ENCODE measurements at regions not wholly inside any gene's neighbourhood (a gene's known extent, or its start where the extent isn't known, plus 50 kb on each side); places are given as distances from the start of the nearest gene placed in this dataset.

- peak; percentile 55 for DNase-seq
These were observed 121.9 kb upstream of the ARHGEF3 start for GRCh38 chr3:56923526-56924224.

GRCh38 chr3:56921573-56922453 lies 120.1 kb upstream of the ARHGEF3 start:
- peak; percentile 76 for DNase-seq

- DNase-seq = no peak
These were observed 118.0 kb upstream of the ARHGEF3 start for GRCh38 chr3:56919797-56920195.

- no peak for DNase-seq
These were observed 117.5 kb upstream of the ARHGEF3 start for GRCh38 chr3:56919137-56919796.

GRCh38 chr3:56918111-56918568 lies 116.4 kb upstream of the ARHGEF3 start:
- DNase-seq = peak; percentile 90

- peak; percentile 42 for DNase-seq
These were observed 115.8 kb upstream of the ARHGEF3 start for GRCh38 chr3:56917361-56918110.

- DNase-seq = peak; percentile 76
These were observed 115.1 kb upstream of the ARHGEF3 start for GRCh38 chr3:56916716-56917360.

- peak; percentile 89 for DNase-seq
These were observed 114.3 kb upstream of the ARHGEF3 start for GRCh38 chr3:56915966-56916586.

- DNase-seq = peak; percentile 50
These were observed 112.9 kb upstream of the ARHGEF3 start for GRCh38 chr3:56914646-56915045.

GRCh38 chr3:56911363-56911762 lies 109.6 kb upstream of the ARHGEF3 start:
- no peak for DNase-seq

- DNase-seq = no peak
These were observed 107.6 kb upstream of the ARHGEF3 start for GRCh38 chr3:56909349-56909748.

- DNase-seq = no peak
These were observed 106.3 kb upstream of the ARHGEF3 start for GRCh38 chr3:56908004-56908403.

GRCh38 chr3:56904552-56905215 lies 102.9 kb upstream of the ARHGEF3 start:
- no peak for DNase-seq

- no peak for DNase-seq
These were observed 101.6 kb upstream of the ARHGEF3 start for GRCh38 chr3:56903231-56903782.

- DNase-seq = no peak
These were observed 100.9 kb upstream of the ARHGEF3 start for GRCh38 chr3:56902468-56903160.

GRCh38 chr3:56900801-56901200 lies 99.1 kb upstream of the ARHGEF3 start:
- no peak for DNase-seq

GRCh38 chr3:56899851-56900250 lies 98.1 kb upstream of the ARHGEF3 start:
- no peak for DNase-seq

GRCh38 chr3:56899078-56899477 lies 97.3 kb upstream of the ARHGEF3 start:
- DNase-seq = no peak

- no peak for DNase-seq
These were observed 94.6 kb upstream of the ARHGEF3 start for GRCh38 chr3:56896357-56896756.

- peak; percentile 67 for DNase-seq
These were observed 93.2 kb upstream of the ARHGEF3 start for GRCh38 chr3:56894881-56895431.

All from activated CD4-positive, alpha-beta T cell treated with anti-CD3 and anti-CD28 coated beads, Interleukin-10, Interleukin-2, amounts not matched to agents 100 ng/mL and 50 ng/mL, durations not matched to agents 16 hours and 8 hours (primary cell).